ENCODE measurements at regions not wholly inside any gene's neighbourhood (a gene's known extent, or its start where the extent isn't known, plus 50 kb on each side); places are given as distances from the start of the nearest gene placed in this dataset.
"Not testable (repeated sequence)": the region's sequence is repeated elsewhere in the genome, so short reads cannot be mapped to it uniquely, and the experiment has no call there.

- Histone ChIP-seq H3K9me3 (ENCODE audit: insufficient read depth, low read length) (no peaks in the 10 kb centered on the region), H3K27me3 (ENCODE audit: insufficient read depth, insufficient read length) (no peaks in the 10 kb centered on the region), H3K9ac (ENCODE audit: insufficient read length, low read depth) (no peak overlapping the region), H3K4me1 (ENCODE audit: insufficient read depth, insufficient read length) (no peaks in the 10 kb centered on the region), H3K36me3 (ENCODE audit: insufficient read depth, insufficient read length, low read length) (no peaks in the 10 kb centered on the region), H3K4me3 (ENCODE audit: insufficient read length, low read depth) (no peak overlapping the region)
- no peak for DNase-seq (ENCODE audit: low read depth, low spot score)
- TF ChIP-seq ZNF274 (IDR thresholded peaks at IDR 0.05; ENCODE audit: low read depth, low read length) (no peak), SUZ12 (IDR thresholded peaks at IDR 0.05; ENCODE audit: extremely low read depth, insufficient read depth, insufficient read length) (no peak), YY1 (IDR thresholded peaks at IDR 0.05; ENCODE audit: insufficient read depth, insufficient read length) (no peak)
Measured at GRCh38 chr5:19240170-19240569, 747.8 kb downstream of the CDH18 start.

GRCh38 chr5:19241690-19242089 lies 746.3 kb downstream of the CDH18 start:
- DNase-seq (ENCODE audit: low read depth, low spot score): no peak
- Histone ChIP-seq H3K36me3 (ENCODE audit: insufficient read depth, insufficient read length, low read length) (no peaks in the 10 kb centered on the region), H3K4me3 (ENCODE audit: insufficient read length, low read depth) (no peak overlapping the region), H3K9me3 (ENCODE audit: insufficient read depth, low read length) (peaks cover 7% of the 10 kb centered on the region), H3K9ac (ENCODE audit: insufficient read length, low read depth) (no peak overlapping the region), H3K4me1 (ENCODE audit: insufficient read depth, insufficient read length) (no peaks in the 10 kb centered on the region), H3K27me3 (ENCODE audit: insufficient read depth, insufficient read length) (no peaks in the 10 kb centered on the region)
- TF ChIP-seq YY1 (IDR thresholded peaks at IDR 0.05; ENCODE audit: insufficient read depth, insufficient read length) (no peak), ZNF274 (IDR thresholded peaks at IDR 0.05; ENCODE audit: low read depth, low read length) (no peak), SUZ12 (IDR thresholded peaks at IDR 0.05; ENCODE audit: extremely low read depth, insufficient read depth, insufficient read length) (no peak)

GRCh38 chr5:19246191-19246590 lies 741.8 kb downstream of the CDH18 start:
- not testable (repeated sequence) for H3K9ac ChIP-seq (ENCODE audit: insufficient read length, low read depth); H3K27me3 ChIP-seq (ENCODE audit: insufficient read depth, insufficient read length); H3K4me1 ChIP-seq (ENCODE audit: insufficient read depth, insufficient read length); H3K36me3 ChIP-seq (ENCODE audit: insufficient read depth, insufficient read length, low read length); H3K4me3 ChIP-seq (ENCODE audit: insufficient read length, low read depth); H3K9me3 ChIP-seq (ENCODE audit: insufficient read depth, low read length); DNase-seq (ENCODE audit: low read depth, low spot score)

GRCh38 chr5:19247302-19247701 lies 740.7 kb downstream of the CDH18 start:
- peaks cover 7% of the 10 kb centered on the region for H3K9me3 ChIP-seq (ENCODE audit: insufficient read depth, low read length)
- H3K4me3 ChIP-seq (ENCODE audit: insufficient read length, low read depth): no peak overlapping the region
- H3K27me3 ChIP-seq (ENCODE audit: insufficient read depth, insufficient read length): no peaks in the 10 kb centered on the region
- no peak for TF ChIP-seq SUZ12 (IDR thresholded peaks at IDR 0.05; ENCODE audit: extremely low read depth, insufficient read depth, insufficient read length)
- TF ChIP-seq YY1 (IDR thresholded peaks at IDR 0.05; ENCODE audit: insufficient read depth, insufficient read length): no peak
- TF ChIP-seq ZNF274 (IDR thresholded peaks at IDR 0.05; ENCODE audit: low read depth, low read length): no peak
- no peak for DNase-seq (ENCODE audit: low read depth, low spot score)
- no peaks in the 10 kb centered on the region for H3K36me3 ChIP-seq (ENCODE audit: insufficient read depth, insufficient read length, low read length)
- no peak overlapping the region for H3K9ac ChIP-seq (ENCODE audit: insufficient read length, low read depth)
- no peaks in the 10 kb centered on the region for H3K4me1 ChIP-seq (ENCODE audit: insufficient read depth, insufficient read length)

GRCh38 chr5:19256036-19256435 lies 732.0 kb downstream of the CDH18 start:
- no peak for DNase-seq (ENCODE audit: low read depth, low spot score)
- Histone ChIP-seq H3K4me3 (ENCODE audit: insufficient read length, low read depth) (no peak overlapping the region), H3K9me3 (ENCODE audit: insufficient read depth, low read length) (no peaks in the 10 kb centered on the region), H3K4me1 (ENCODE audit: insufficient read depth, insufficient read length) (no peaks in the 10 kb centered on the region), H3K27me3 (ENCODE audit: insufficient read depth, insufficient read length) (no peaks in the 10 kb centered on the region), H3K36me3 (ENCODE audit: insufficient read depth, insufficient read length, low read length) (no peaks in the 10 kb centered on the region), H3K9ac (ENCODE audit: insufficient read length, low read depth) (no peak overlapping the region)
- TF ChIP-seq SUZ12 (IDR thresholded peaks at IDR 0.05; ENCODE audit: extremely low read depth, insufficient read depth, insufficient read length): no peak
- TF ChIP-seq ZNF274 (IDR thresholded peaks at IDR 0.05; ENCODE audit: low read depth, low read length): no peak

- no peaks in the 10 kb centered on the region for H3K36me3 ChIP-seq (ENCODE audit: insufficient read depth, insufficient read length, low read length)
- no peak for TF ChIP-seq ZNF274 (IDR thresholded peaks at IDR 0.05; ENCODE audit: low read depth, low read length)
- TF ChIP-seq YY1 (IDR thresholded peaks at IDR 0.05; ENCODE audit: insufficient read depth, insufficient read length): no peak
- TF ChIP-seq SUZ12 (IDR thresholded peaks at IDR 0.05; ENCODE audit: extremely low read depth, insufficient read depth, insufficient read length): no peak
- no peak overlapping the region for H3K9ac ChIP-seq (ENCODE audit: insufficient read length, low read depth)
- no peaks in the 10 kb centered on the region for H3K27me3 ChIP-seq (ENCODE audit: insufficient read depth, insufficient read length)
- no peaks in the 10 kb centered on the region for H3K4me1 ChIP-seq (ENCODE audit: insufficient read depth, insufficient read length)
- no peaks in the 10 kb centered on the region for H3K9me3 ChIP-seq (ENCODE audit: insufficient read depth, low read length)
- H3K4me3 ChIP-seq (ENCODE audit: insufficient read length, low read depth): no peak overlapping the region
- DNase-seq (ENCODE audit: low read depth, low spot score): no peak
Measured at GRCh38 chr5:19258686-19259085, 729.3 kb downstream of the CDH18 start.

- Histone ChIP-seq H3K4me1 (ENCODE audit: insufficient read depth, insufficient read length) (no peaks in the 10 kb centered on the region), H3K9ac (ENCODE audit: insufficient read length, low read depth) (no peak overlapping the region), H3K27me3 (ENCODE audit: insufficient read depth, insufficient read length) (no peaks in the 10 kb centered on the region), H3K4me3 (ENCODE audit: insufficient read length, low read depth) (no peak overlapping the region), H3K36me3 (ENCODE audit: insufficient read depth, insufficient read length, low read length) (no peaks in the 10 kb centered on the region), H3K9me3 (ENCODE audit: insufficient read depth, low read length) (no peaks in the 10 kb centered on the region)
- TF ChIP-seq SUZ12 (IDR thresholded peaks at IDR 0.05; ENCODE audit: extremely low read depth, insufficient read depth, insufficient read length): no peak
- TF ChIP-seq ZNF274 (IDR thresholded peaks at IDR 0.05; ENCODE audit: low read depth, low read length): no peak
- no peak for TF ChIP-seq YY1 (IDR thresholded peaks at IDR 0.05; ENCODE audit: insufficient read depth, insufficient read length)
- DNase-seq (ENCODE audit: low read depth, low spot score): no peak
Measured at GRCh38 chr5:19261879-19262278, 726.1 kb downstream of the CDH18 start.

- H3K27me3 ChIP-seq (ENCODE audit: insufficient read depth, insufficient read length): no peaks in the 10 kb centered on the region
- H3K36me3 ChIP-seq (ENCODE audit: insufficient read depth, insufficient read length, low read length): no peaks in the 10 kb centered on the region
- no peaks in the 10 kb centered on the region for H3K9me3 ChIP-seq (ENCODE audit: insufficient read depth, low read length)
- no peak for DNase-seq (ENCODE audit: low read depth, low spot score)
- no peaks in the 10 kb centered on the region for H3K4me1 ChIP-seq (ENCODE audit: insufficient read depth, insufficient read length)
- H3K9ac ChIP-seq (ENCODE audit: insufficient read length, low read depth): no peak overlapping the region
- no peak overlapping the region for H3K4me3 ChIP-seq (ENCODE audit: insufficient read length, low read depth)
- no peak for TF ChIP-seq ZNF274 (IDR thresholded peaks at IDR 0.05; ENCODE audit: low read depth, low read length)
- TF ChIP-seq SUZ12 (IDR thresholded peaks at IDR 0.05; ENCODE audit: extremely low read depth, insufficient read depth, insufficient read length): no peak
- no peak for TF ChIP-seq YY1 (IDR thresholded peaks at IDR 0.05; ENCODE audit: insufficient read depth, insufficient read length)
Measured at GRCh38 chr5:19264821-19265220, 723.2 kb downstream of the CDH18 start.

Data from NT2/D1 (cell line).